ENCODE measurements at regions not wholly inside any gene's neighbourhood (a gene's known extent, or its start where the extent isn't known, plus 50 kb on each side); places are given as distances from the start of the nearest gene placed in this dataset.

- Histone ChIP-seq H3K9me2 (ENCODE audit: insufficient read depth) (no peaks in the 10 kb centered on the region), H4K20me1 (ENCODE audit: insufficient read depth) (no peaks in the 10 kb centered on the region), H3K36me3 (ENCODE audit: control insufficient read depth in 1 of 2, insufficient read depth in 2 of 2, low read length in 2 of 2) (no peaks in the 10 kb centered on the region), H3K4me2 (ENCODE audit: low read length) (no peak overlapping the region), H3K9ac (ENCODE audit: low read length) (no peak overlapping the region), H3K27me3 (ENCODE audit: insufficient read depth, low read length) (no peaks in the 10 kb centered on the region), H3K79me2 (ENCODE audit: insufficient read depth, low read length) (no peaks in the 10 kb centered on the region), H3K4me3 (replicated peaks in 1 of 2; ENCODE audit: low read depth in 1 of 2, low read length in 2 of 2) (no peak overlapping the region), H3K4me1 (ENCODE audit: control insufficient read depth in 1 of 2, insufficient read depth in 2 of 2, low read length in 2 of 2) (no peaks in the 10 kb centered on the region), H3K27ac (ENCODE audit: low read depth, low read length) (no peak overlapping the region), H2AFZ (ENCODE audit: low read depth, low read length, poor library complexity, severe bottlenecking) (no peak overlapping the region), H3K9me3 (ENCODE audit: control insufficient read depth in 1 of 2, insufficient read depth in 1 of 2, low read depth in 1 of 2, low read length in 2 of 2) (no peaks in the 10 kb centered on the region)
- intact Hi-C loops (cut with micrococcal nuclease) = no loop called here
- no peak for DNase-seq (ENCODE audit: low read depth, low spot score)
- CTCF ChIA-PET = no interaction called here
- TF ChIP-seq EZH2phosphoT487 (IDR thresholded peaks at IDR 0.05; ENCODE audit: borderline replicate concordance) (no peak), JUND (IDR thresholded peaks at IDR 0.05) (no peak), SP1 (IDR thresholded peaks at IDR 0.05; ENCODE audit: low read depth) (no peak), YY1 (IDR thresholded peaks at IDR 0.05; ENCODE audit: extremely low read depth, insufficient replicate concordance, low read depth, low read length) (no peak), CEBPB (IDR thresholded peaks at IDR 0.05; ENCODE audit: low read depth) (no peak), ZNF274 (IDR thresholded peaks at IDR 0.05; ENCODE audit: low read depth, low read length) (no peak), ZBTB33 (IDR thresholded peaks at IDR 0.05; ENCODE audit: extremely low read depth, insufficient replicate concordance, low read length) (no peak), EGR1 (IDR thresholded peaks at IDR 0.05; ENCODE audit: low read depth) (no peak)
- TF ChIP-seq, protein P1, sequence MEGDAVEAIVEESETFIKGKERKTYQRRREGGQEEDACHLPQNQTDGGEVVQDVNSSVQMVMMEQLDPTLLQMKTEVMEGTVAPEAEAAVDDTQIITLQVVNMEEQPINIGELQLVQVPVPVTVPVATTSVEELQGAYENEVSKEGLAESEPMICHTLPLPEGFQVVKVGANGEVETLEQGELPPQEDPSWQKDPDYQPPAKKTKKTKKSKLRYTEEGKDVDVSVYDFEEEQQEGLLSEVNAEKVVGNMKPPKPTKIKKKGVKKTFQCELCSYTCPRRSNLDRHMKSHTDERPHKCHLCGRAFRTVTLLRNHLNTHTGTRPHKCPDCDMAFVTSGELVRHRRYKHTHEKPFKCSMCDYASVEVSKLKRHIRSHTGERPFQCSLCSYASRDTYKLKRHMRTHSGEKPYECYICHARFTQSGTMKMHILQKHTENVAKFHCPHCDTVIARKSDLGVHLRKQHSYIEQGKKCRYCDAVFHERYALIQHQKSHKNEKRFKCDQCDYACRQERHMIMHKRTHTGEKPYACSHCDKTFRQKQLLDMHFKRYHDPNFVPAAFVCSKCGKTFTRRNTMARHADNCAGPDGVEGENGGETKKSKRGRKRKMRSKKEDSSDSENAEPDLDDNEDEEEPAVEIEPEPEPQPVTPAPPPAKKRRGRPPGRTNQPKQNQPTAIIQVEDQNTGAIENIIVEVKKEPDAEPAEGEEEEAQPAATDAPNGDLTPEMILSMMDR (IDR thresholded peaks at IDR 0.05 in 2 of 3, conservative IDR thresholded peaks at IDR 0.05 in 1 of 3; ENCODE audit: borderline replicate concordance in 1 of 3, insufficient read depth in 1 of 3, low read depth in 2 of 3, low read length in 2 of 3) = no peak
- POLR2A ChIA-PET = no interaction called here
- no TSS peak for BruUV-seq (replicated peaks)
- ATAC-seq = no peak
- RAD21 ChIA-PET (ENCODE audit: low non-redundant PET in 1 of 2, low total read pairs in 2 of 2, uncharacterized antibody in 2 of 2, unreplicated experiment in 2 of 2) = no interaction called here
Measured at GRCh38 chr11:109132539-109132938, 289.5 kb upstream of the C11orf87 start.
